Endodermal cell (in vitro differentiated cells): ENCODE measurements at regions not wholly inside any gene's neighbourhood (a gene's known extent, or its start where the extent isn't known, plus 50 kb on each side); places are given as distances from the start of the nearest gene placed in this dataset.
A peak's percentile ranks its signal among the peaks of the same experiment; 100 is the strongest.

Experiments
- DNase-seq: peaks from one replicate; pipeline ENCODE4 v3.0.0-alpha.2; 2017
- H3K27ac ChIP-seq: 2 replicates; pipeline ENCODE4 v1.5.1; 2013; ENCODE audit warnings: mild to moderate bottlenecking, low read depth, low read length, moderate library complexity
- H3K27me3 ChIP-seq: 2 replicates; pipeline ENCODE4 v1.6.1; 2013; ENCODE audit warnings: mild to moderate bottlenecking, low read length, moderate library complexity; ENCODE audit not compliant: insufficient read depth, control insufficient read depth, poor library complexity, severe bottlenecking
- H3K36me3 ChIP-seq: 2 replicates; pipeline ENCODE4 v1.7.0; 2013; ENCODE audit warnings: mild to moderate bottlenecking, low read length, moderate library complexity; ENCODE audit not compliant: control insufficient read depth, insufficient read depth
- H3K4me1 ChIP-seq: one replicate; pipeline ENCODE4 v1.7.0; 2013; ENCODE audit warnings: low read length; ENCODE audit not compliant: control insufficient read depth, insufficient read depth
- H3K4me3 ChIP-seq: 2 replicates; pipeline ENCODE4 v1.5.1; 2013; ENCODE audit warnings: mild to moderate bottlenecking, low read length, moderate library complexity
- H3K9ac ChIP-seq: 2 replicates; pipeline ENCODE4 v1.6.1; 2013; ENCODE audit warnings: mild to moderate bottlenecking, low read length, moderate library complexity; ENCODE audit not compliant: poor library complexity, severe bottlenecking; ENCODE audit errors: extremely low read depth
- H3K9me3 ChIP-seq: 2 replicates; pipeline ENCODE4 v1.6.1; 2013; ENCODE audit warnings: mild to moderate bottlenecking, low read length, moderate library complexity; ENCODE audit not compliant: control insufficient read depth
- H3K27ac Mint-ChIP-seq: 2 replicates; pipeline ENCODE4 v1.8.0; 2020; ENCODE audit warnings: mixed read lengths
- H3K27me3 Mint-ChIP-seq: 2 replicates; pipeline ENCODE4 v1.8.0; 2021; ENCODE audit warnings: mild to moderate bottlenecking, mixed read lengths; ENCODE audit not compliant: insufficient read depth
- H3K36me3 Mint-ChIP-seq: 2 replicates; pipeline ENCODE4 v1.8.0; 2020; ENCODE audit warnings: low read depth, mixed read lengths
- H3K4me1 Mint-ChIP-seq: 2 replicates; pipeline ENCODE4 v1.8.0; 2020; ENCODE audit warnings: mixed read lengths
- H3K4me3 Mint-ChIP-seq: 2 replicates; pipeline ENCODE4 v1.8.0; 2020; ENCODE audit warnings: mild to moderate bottlenecking, moderate library complexity, mixed read lengths
- H3K9me3 Mint-ChIP-seq: 2 replicates; pipeline ENCODE4 v1.8.0; 2020; ENCODE audit warnings: mild to moderate bottlenecking, mixed read lengths
- WGBS, 2 experiments: methylation state at CpG; one replicate each; pipeline versions ENCODE4 v1.1.5 to v1.1.7; 2013; ENCODE audit warnings: missing lambda C conversion rate in 2 of 2, mixed read lengths in 1 of 2; ENCODE audit not compliant: insufficient coverage in 1 of 2, insufficient read length in 1 of 2; 5-methylcytosine and 5-hydroxymethylcytosine counted together
- TF ChIP-seq, protein P1 (sequence below): fragments of 200-600 bp; sonication (generic); conservative IDR thresholded peaks from 2 replicates; pipeline ENCODE4 v1.5.0; 2021; ENCODE audit warnings: antibody characterized with exemption, mild to moderate bottlenecking

DNA sequence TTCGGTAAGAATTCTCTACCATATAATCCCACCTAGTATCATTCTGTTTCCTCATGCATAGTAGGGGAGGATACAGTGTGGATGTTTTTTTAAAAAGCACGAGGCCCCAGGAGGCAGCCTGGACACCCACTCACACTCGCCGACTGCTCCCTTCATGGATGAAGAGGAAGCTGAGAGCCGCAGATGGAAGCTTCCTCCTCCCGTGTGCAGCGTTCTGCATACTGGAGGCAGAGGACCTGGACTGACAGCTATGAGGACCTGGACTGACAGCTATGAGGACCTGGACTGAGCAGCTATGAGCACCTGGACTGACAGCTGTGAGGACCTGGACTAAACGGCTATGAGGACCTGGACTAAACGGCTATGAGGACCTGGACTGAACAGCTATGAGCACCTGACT is 234.4 kb downstream of the NDUFA10 start:
- no peaks in the 10 kb centered on the region for H3K27me3 ChIP-seq
- no peaks in the 10 kb centered on the region for H3K9me3 ChIP-seq
- H3K27ac ChIP-seq, result no peak overlapping the region
- no peaks in the 10 kb centered on the region for H3K36me3 ChIP-seq
- no peak overlapping the region for H3K4me3 ChIP-seq
- H3K9me3 Mint-ChIP-seq, result peaks cover 9% of the 10 kb centered on the region
- no peaks in the 10 kb centered on the region for H3K4me1 Mint-ChIP-seq
- DNase-seq, result no peak
- TF ChIP-seq, protein P1, sequence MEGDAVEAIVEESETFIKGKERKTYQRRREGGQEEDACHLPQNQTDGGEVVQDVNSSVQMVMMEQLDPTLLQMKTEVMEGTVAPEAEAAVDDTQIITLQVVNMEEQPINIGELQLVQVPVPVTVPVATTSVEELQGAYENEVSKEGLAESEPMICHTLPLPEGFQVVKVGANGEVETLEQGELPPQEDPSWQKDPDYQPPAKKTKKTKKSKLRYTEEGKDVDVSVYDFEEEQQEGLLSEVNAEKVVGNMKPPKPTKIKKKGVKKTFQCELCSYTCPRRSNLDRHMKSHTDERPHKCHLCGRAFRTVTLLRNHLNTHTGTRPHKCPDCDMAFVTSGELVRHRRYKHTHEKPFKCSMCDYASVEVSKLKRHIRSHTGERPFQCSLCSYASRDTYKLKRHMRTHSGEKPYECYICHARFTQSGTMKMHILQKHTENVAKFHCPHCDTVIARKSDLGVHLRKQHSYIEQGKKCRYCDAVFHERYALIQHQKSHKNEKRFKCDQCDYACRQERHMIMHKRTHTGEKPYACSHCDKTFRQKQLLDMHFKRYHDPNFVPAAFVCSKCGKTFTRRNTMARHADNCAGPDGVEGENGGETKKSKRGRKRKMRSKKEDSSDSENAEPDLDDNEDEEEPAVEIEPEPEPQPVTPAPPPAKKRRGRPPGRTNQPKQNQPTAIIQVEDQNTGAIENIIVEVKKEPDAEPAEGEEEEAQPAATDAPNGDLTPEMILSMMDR, result no peak
- no peaks in the 10 kb centered on the region for H3K27me3 Mint-ChIP-seq
- H3K4me3 Mint-ChIP-seq, result no peak overlapping the region
- no peaks in the 10 kb centered on the region for H3K4me1 ChIP-seq
- no peaks in the 10 kb centered on the region for H3K36me3 Mint-ChIP-seq
- H3K27ac Mint-ChIP-seq, result no peak overlapping the region
- H3K9ac ChIP-seq, result no peak overlapping the region
- WGBS, 2 experiments, result 90% methylated on average over 8 of the region's 9 CpGs

DNA sequence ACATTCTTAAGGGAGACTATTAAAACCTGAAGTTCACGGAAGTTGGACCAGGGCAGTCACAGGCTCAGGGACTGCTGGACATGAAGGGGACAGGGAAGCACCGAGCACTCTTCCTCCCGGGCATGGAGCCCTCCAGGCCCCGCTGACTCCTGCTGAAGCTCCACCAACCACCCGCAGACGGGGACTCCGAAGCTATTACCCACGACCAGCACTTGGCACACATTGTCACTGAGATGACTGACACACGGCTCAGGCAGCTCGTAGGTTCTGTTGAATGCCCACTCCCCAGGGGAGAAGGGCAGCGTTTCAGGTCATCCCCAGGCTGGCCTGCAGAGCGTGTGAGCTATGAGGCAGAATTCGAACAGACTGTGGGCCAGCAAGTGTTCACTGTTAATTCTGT is 234.8 kb downstream of the NDUFA10 start:
- peak; percentile 35 for DNase-seq
- Histone ChIP-seq H3K36me3 (no peaks in the 10 kb centered on the region), H3K27ac (no peak overlapping the region), H3K9ac (no peak overlapping the region), H3K9me3 (no peaks in the 10 kb centered on the region), H3K4me1 (no peaks in the 10 kb centered on the region), H3K4me3 (no peak overlapping the region), H3K27me3 (no peaks in the 10 kb centered on the region)
- Mint-ChIP-seq H3K4me1 (no peaks in the 10 kb centered on the region), H3K4me3 (no peak overlapping the region), H3K36me3 (no peaks in the 10 kb centered on the region), H3K27ac (no peak overlapping the region), H3K27me3 (no peaks in the 10 kb centered on the region), H3K9me3 (peaks cover 9% of the 10 kb centered on the region)
- 84 to 88% methylated on average over 11 to 13 of the region's 13 CpGs for WGBS, 2 experiments
- TF ChIP-seq, protein P1, result no peak

DNA sequence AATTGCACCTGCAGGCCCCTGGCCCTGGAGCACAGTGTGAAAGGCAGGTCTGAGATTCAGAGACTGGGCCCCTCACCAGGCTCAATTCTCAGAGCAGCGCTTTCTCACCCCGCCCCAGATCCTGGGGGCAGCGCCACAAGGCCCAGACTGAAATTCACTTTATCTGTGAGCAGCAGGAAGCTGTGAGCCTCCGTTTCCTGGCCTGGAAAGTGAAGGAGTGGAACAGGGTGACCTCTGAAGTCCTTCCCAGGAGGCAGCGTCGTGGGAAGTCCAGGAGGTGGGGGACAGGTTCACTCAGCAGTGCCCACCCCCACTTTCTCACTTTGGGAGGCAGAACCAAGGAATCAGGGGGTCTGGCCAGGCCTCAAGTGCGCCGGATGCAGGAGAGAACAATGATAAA is 235.4 kb downstream of the NDUFA10 start:
- Mint-ChIP-seq H3K4me3 (no peak overlapping the region), H3K4me1 (no peaks in the 10 kb centered on the region), H3K27ac (no peak overlapping the region), H3K27me3 (no peaks in the 10 kb centered on the region), H3K9me3 (peaks cover 7% of the 10 kb centered on the region), H3K36me3 (no peaks in the 10 kb centered on the region)
- Histone ChIP-seq H3K27ac (no peak overlapping the region), H3K4me3 (no peak overlapping the region), H3K36me3 (no peaks in the 10 kb centered on the region), H3K9ac (no peak overlapping the region), H3K27me3 (no peaks in the 10 kb centered on the region), H3K4me1 (no peaks in the 10 kb centered on the region), H3K9me3 (no peaks in the 10 kb centered on the region)
- 80 to 81% methylated on average over 3 to 8 of the region's 8 CpGs for whole genome bisulfite sequencing, 2 experiments
- peak; percentile 30 for DNase-seq
- TF ChIP-seq, protein P1, result no peak
